ENCODE measurements at regions not wholly inside any gene's neighbourhood (a gene's known extent, or its start where the extent isn't known, plus 50 kb on each side); places are given as distances from the start of the nearest gene placed in this dataset.

- TF ChIP-seq TAF1 (IDR thresholded peaks at IDR 0.05; ENCODE audit: borderline replicate concordance, insufficient read depth, low read length): no peak
- TF ChIP-seq POLR2AphosphoS5 (IDR thresholded peaks at IDR 0.05; ENCODE audit: low read depth, low read length): no peak
- TF ChIP-seq REST (IDR thresholded peaks at IDR 0.05; ENCODE audit: insufficient read depth in 1 of 2, low read depth in 2 of 2, low read length in 2 of 2): no peak
Measured at GRCh38 chr3:167876620-167877281, 141.2 kb downstream of the SERPINI1 start.
